ENCODE measurements at regions not wholly inside any gene's neighbourhood (a gene's known extent, or its start where the extent isn't known, plus 50 kb on each side); places are given as distances from the start of the nearest gene placed in this dataset.

GRCh38 chr4:155512817-155513216 is 136.1 kb upstream of the MAP9 start:
- TF ChIP-seq, protein P1, sequence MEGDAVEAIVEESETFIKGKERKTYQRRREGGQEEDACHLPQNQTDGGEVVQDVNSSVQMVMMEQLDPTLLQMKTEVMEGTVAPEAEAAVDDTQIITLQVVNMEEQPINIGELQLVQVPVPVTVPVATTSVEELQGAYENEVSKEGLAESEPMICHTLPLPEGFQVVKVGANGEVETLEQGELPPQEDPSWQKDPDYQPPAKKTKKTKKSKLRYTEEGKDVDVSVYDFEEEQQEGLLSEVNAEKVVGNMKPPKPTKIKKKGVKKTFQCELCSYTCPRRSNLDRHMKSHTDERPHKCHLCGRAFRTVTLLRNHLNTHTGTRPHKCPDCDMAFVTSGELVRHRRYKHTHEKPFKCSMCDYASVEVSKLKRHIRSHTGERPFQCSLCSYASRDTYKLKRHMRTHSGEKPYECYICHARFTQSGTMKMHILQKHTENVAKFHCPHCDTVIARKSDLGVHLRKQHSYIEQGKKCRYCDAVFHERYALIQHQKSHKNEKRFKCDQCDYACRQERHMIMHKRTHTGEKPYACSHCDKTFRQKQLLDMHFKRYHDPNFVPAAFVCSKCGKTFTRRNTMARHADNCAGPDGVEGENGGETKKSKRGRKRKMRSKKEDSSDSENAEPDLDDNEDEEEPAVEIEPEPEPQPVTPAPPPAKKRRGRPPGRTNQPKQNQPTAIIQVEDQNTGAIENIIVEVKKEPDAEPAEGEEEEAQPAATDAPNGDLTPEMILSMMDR (IDR thresholded peaks at IDR 0.05): no peak
- TF ChIP-seq POLR2A (IDR thresholded peaks at IDR 0.05): no peak
